Upper lobe of left lung (tissue), 6 donors: ENCODE measurements at regions not wholly inside any gene's neighbourhood (a gene's known extent, or its start where the extent isn't known, plus 50 kb on each side); places are given as distances from the start of the nearest gene placed in this dataset.

Experiments used
- ATAC-seq, 2 donors: fragments of 200-7000 bp; cut with Tn5 transposase; one replicate each; pipeline ENCODE4 v1.9.1; 2022; ENCODE audit warnings: mild to moderate bottlenecking in 2 of 2, moderate library complexity in 2 of 2; ENCODE audit not compliant: low FRiP score in 2 of 2
- DNase-seq, 2 donors: peaks; one replicate each; pipeline ENCODE4 v3.0.0-alpha.2; 2019 to 2020
- H3K27ac ChIP-seq, 4 donors: fragments of 200-600 bp; sonication (generic); one replicate each; pipeline ENCODE4 v1.5.1; 2016 to 2019
- H3K27me3 ChIP-seq, 4 donors: fragments of 200-600 bp; sonication (generic); one replicate each; pipeline ENCODE4 v1.5.1; 2017 to 2019
- H3K36me3 ChIP-seq, 4 donors: fragments of 200-600 bp; sonication (generic); one replicate each; pipeline ENCODE4 v1.5.1; 2016 to 2019
- H3K4me1 ChIP-seq, 4 donors: fragments of 200-600 bp; sonication (generic); one replicate each; pipeline ENCODE4 v1.5.1; 2018 to 2019
- H3K4me3 ChIP-seq, 4 donors: fragments of 200-600 bp; sonication (generic); one replicate each; pipeline ENCODE4 v1.5.1; 2017 to 2019; ENCODE audit warnings: mild to moderate bottlenecking in 2 of 4, moderate library complexity in 1 of 4
- H3K9me3 ChIP-seq, 4 donors: fragments of 200-600 bp; sonication (generic); one replicate each; pipeline ENCODE4 v1.5.1; 2018 to 2019
- EP300 ChIP-seq, 4 donors: sonication (generic); formaldehyde crosslinking; IDR thresholded peaks; one replicate each; pipeline ENCODE4 v1.5.1; 2017; ENCODE audit warnings: antibody characterized with exemption in 4 of 4, control low read depth in 2 of 4
- POLR2A ChIP-seq, 4 donors: fragments of 450-650 bp; IDR thresholded peaks; one replicate each; pipeline ENCODE4 v1.5.1; 2016 to 2017; ENCODE audit warnings: antibody characterized with exemption in 4 of 4, mild to moderate bottlenecking in 2 of 4
- POLR2AphosphoS5 ChIP-seq, 2 donors: sonication (generic); formaldehyde crosslinking; IDR thresholded peaks; one replicate each; pipeline ENCODE4 v1.5.1; 2017; ENCODE audit warnings: antibody characterized with exemption in 2 of 2
- WGBS, 2 donors: methylation state at CpG; one replicate each; pipeline ENCODE4 v1.1.5; 2017 to 2018; 5-methylcytosine and 5-hydroxymethylcytosine counted together
- TF ChIP-seq, protein P1 (sequence below), 6 experiments: fragments of 450-650 bp in 4 of 6; fragments of 200-600 bp in 2 of 6; sonication (generic) in 2 of 6; IDR thresholded peaks; one replicate each; pipeline ENCODE4 v1.5.1; 2016 to 2019; ENCODE audit warnings: antibody characterized with exemption in 6 of 6
- donor health status: DM: no; HTN: no; CAD: no; lungs with moderate emphysema.
- donor health status: DM: no; HTN: yes; CAD: no; lungs with severe emphysema.

DNA sequence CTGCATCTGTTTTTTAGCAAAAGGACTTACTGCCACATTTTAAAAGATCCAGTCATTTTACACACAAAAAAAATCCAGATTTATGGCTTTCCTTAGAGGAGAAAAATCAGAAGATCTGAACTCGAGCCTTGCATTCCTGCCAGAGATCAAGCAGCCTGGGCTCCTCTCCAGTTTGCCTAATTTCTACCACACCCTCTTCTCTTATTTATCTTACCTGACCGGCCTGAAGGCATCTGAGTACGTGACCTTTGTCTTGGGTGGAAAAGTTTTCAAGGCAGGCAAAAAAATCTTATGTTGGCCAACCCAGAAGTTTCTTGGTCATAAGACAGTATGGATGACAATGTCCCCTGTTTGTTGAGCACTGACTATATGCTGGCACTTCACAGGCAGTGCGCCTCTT is 60.3 kb downstream of the CHRD start:
- DNase-seq (no peak), ATAC-seq (no peak)
- no peak overlapping the region for H3K27ac ChIP-seq
- TF ChIP-seq POLR2AphosphoS5 (IDR thresholded peaks at IDR 0.05) = no peak
- TF ChIP-seq, protein P1, sequence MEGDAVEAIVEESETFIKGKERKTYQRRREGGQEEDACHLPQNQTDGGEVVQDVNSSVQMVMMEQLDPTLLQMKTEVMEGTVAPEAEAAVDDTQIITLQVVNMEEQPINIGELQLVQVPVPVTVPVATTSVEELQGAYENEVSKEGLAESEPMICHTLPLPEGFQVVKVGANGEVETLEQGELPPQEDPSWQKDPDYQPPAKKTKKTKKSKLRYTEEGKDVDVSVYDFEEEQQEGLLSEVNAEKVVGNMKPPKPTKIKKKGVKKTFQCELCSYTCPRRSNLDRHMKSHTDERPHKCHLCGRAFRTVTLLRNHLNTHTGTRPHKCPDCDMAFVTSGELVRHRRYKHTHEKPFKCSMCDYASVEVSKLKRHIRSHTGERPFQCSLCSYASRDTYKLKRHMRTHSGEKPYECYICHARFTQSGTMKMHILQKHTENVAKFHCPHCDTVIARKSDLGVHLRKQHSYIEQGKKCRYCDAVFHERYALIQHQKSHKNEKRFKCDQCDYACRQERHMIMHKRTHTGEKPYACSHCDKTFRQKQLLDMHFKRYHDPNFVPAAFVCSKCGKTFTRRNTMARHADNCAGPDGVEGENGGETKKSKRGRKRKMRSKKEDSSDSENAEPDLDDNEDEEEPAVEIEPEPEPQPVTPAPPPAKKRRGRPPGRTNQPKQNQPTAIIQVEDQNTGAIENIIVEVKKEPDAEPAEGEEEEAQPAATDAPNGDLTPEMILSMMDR (IDR thresholded peaks at IDR 0.05) = no peak
- no peak for TF ChIP-seq POLR2A (IDR thresholded peaks at IDR 0.05)
- TF ChIP-seq EP300 (IDR thresholded peaks at IDR 0.05) = no peak
- no peaks in the 10 kb centered on the region for H3K4me1 ChIP-seq
- H3K9me3 ChIP-seq = no peaks in the 10 kb centered on the region
- H3K36me3 ChIP-seq = no peaks in the 10 kb centered on the region
- 52% methylated on average over 4 of the region's 4 CpGs for WGBS, 2 donors
- no peaks in the 10 kb centered on the region for H3K27me3 ChIP-seq
- H3K4me3 ChIP-seq = no peak overlapping the region

DNA sequence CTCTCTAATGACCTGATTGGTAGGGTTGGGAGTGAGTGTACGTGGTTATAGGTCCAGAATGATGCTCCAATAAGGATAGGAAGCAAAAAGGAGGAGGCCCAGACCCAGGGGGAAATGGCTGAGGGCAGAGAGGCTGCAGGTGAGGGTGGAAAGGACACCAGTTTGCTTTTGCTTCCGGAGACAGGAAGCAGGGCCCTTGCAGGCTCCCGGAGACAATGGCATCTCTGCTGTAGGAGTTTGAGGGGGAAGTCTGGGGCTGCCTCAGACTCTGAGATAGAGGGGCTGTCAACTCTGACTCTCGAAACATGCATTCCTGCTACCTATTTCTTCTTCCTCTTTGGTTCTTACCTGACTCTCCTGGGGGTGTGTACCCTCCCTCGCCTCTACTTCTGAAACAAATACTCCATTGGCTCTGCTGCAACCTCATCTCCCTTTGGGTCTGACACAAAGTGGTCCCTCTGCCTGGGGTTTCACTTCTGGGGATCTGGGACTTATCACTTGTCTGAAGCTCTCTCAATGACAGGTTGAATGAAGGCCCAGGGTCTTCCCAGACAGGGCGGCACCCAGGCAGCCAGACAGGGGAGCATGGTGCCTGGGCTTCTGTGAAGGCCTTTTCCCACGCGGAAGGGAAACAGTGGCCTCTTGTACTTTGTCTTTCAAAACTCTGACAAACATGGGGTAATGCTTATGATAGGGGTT is 61.5 kb downstream of the CHRD start:
- Histone ChIP-seq H3K27me3 (no peaks in the 10 kb centered on the region), H3K36me3 (no peaks in the 10 kb centered on the region), H3K9me3 (no peaks in the 10 kb centered on the region), H3K27ac (no peak overlapping the region), H3K4me3 (no peak overlapping the region), H3K4me1 (no peaks in the 10 kb centered on the region)
- WGBS, 2 donors = 70 to 75% methylated on average over 8 of the region's 8 CpGs
- ATAC-seq (no peak), DNase-seq (no peak)
- TF ChIP-seq, protein P1 (IDR thresholded peaks at IDR 0.05) = no peak
- TF ChIP-seq POLR2AphosphoS5 (IDR thresholded peaks at IDR 0.05) (no peak), POLR2A (IDR thresholded peaks at IDR 0.05) (no peak), EP300 (IDR thresholded peaks at IDR 0.05) (no peak)

DNA sequence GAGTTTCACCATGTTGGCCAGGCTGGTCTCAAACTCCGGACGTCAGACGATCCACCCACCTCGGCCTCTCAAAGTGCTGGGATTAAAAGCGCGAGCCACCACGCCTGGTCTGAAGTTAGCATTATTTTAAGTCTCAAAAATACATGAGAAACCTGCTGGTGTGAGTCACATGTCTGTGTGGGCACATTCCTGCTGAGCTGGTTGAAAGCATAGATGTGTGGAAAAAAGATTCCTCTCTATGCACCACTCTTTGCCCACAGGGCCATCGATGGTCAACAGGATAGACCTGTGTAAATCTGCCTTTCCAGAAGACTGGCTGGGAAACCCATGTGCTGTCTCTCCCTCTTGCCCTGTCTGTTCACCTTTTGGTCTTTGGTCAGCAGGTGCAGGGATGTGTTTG is 63.5 kb downstream of the CHRD start:
- 92 to 96% methylated on average over 8 of the region's 8 CpGs for WGBS, 2 donors
- TF ChIP-seq POLR2AphosphoS5 (IDR thresholded peaks at IDR 0.05) = no peak
- no peak for TF ChIP-seq POLR2A (IDR thresholded peaks at IDR 0.05)
- TF ChIP-seq EP300 (IDR thresholded peaks at IDR 0.05) = no peak
- TF ChIP-seq, protein P1 (IDR thresholded peaks at IDR 0.05) = no peak

DNA sequence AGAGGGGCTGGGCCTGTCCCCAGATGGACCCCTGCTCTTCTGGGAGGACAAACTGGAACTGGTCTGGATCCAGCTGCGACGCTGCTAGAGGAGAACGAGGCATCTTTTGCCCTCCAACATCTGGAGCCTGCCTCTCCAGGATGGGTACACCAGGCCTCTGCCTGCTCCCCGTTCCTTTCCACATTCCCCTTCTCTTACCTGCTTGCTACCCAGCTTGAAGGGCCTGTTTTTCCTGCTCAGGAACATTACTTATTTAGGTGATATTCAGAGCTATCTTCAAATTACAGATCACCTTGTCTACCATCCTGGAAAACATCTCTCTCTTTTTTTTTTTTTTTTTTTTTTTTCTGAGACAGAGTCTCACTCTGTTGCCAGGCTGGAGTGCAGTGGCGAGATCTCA is 64.0 kb downstream of the CHRD start:
- no peak for ATAC-seq
- no peak overlapping the region for H3K27ac ChIP-seq
- no peaks in the 10 kb centered on the region for H3K9me3 ChIP-seq
- no peak overlapping the region for H3K4me3 ChIP-seq
- no peaks in the 10 kb centered on the region for H3K27me3 ChIP-seq
- no peaks in the 10 kb centered on the region for H3K36me3 ChIP-seq
- peaks cover 0 to 6% (median 2%) of the 10 kb centered on the region in 4 donors for H3K4me1 ChIP-seq
- DNase-seq = no peak
- WGBS, 2 donors = 90 to 96% methylated on average over 5 of the region's 5 CpGs
- TF ChIP-seq EP300 (IDR thresholded peaks at IDR 0.05) (no peak), POLR2A (IDR thresholded peaks at IDR 0.05) (no peak)
- TF ChIP-seq, protein P1 (IDR thresholded peaks at IDR 0.05) = no peak

More for the DNA sequence above, 63.5 kb downstream of the CHRD start:
- ATAC-seq (no peak), DNase-seq (no peak)
- H3K4me3 ChIP-seq = no peak overlapping the region
- peaks cover 0 to 3% (median under 1%) of the 10 kb centered on the region in 4 donors for H3K4me1 ChIP-seq
- H3K36me3 ChIP-seq = no peaks in the 10 kb centered on the region
- no peaks in the 10 kb centered on the region for H3K27me3 ChIP-seq
- H3K9me3 ChIP-seq = no peaks in the 10 kb centered on the region
- no peak overlapping the region for H3K27ac ChIP-seq
